HG03108 (cell line): ENCODE measurements at regions not wholly inside any gene's neighbourhood (a gene's known extent, or its start where the extent isn't known, plus 50 kb on each side); places are given as distances from the start of the nearest gene placed in this dataset.
"Not testable (repeated sequence)": the region's sequence is repeated elsewhere in the genome, so short reads cannot be mapped to it uniquely, and the experiment has no call there.

Experiments used
- ATAC-seq: cut with Tn5 transposase; IDR thresholded peaks from one replicate; pipeline ENCODE4 v1.9.1; 2021; ENCODE audit warnings: moderate library complexity; ENCODE audit not compliant: unreplicated experiment

GRCh38 chrX:40418146-40418812, 162.5 kb upstream of the ATP6AP2 start:
- no peak for ATAC-seq

- ATAC-seq = no peak
These were observed 165.1 kb upstream of the ATP6AP2 start for GRCh38 chrX:40415675-40416074.

GRCh38 chrX:40414335-40414734, 166.4 kb upstream of the ATP6AP2 start:
- ATAC-seq = no peak

- no peak for ATAC-seq
These were observed 169.2 kb upstream of the ATP6AP2 start for GRCh38 chrX:40411340-40412111.

GRCh38 chrX:40410859-40411258, 169.9 kb upstream of the ATP6AP2 start:
- no peak for ATAC-seq

GRCh38 chrX:40406330-40406859, 174.4 kb upstream of the ATP6AP2 start:
- no peak for ATAC-seq

GRCh38 chrX:40405399-40405798, 175.4 kb upstream of the ATP6AP2 start:
- ATAC-seq = no peak

- ATAC-seq = no peak
These were observed 177.0 kb upstream of the ATP6AP2 start for GRCh38 chrX:40403757-40404156.

- no peak for ATAC-seq
These were observed 177.8 kb upstream of the ATP6AP2 start for GRCh38 chrX:40402831-40403533.

GRCh38 chrX:40395102-40395501, 185.7 kb upstream of the ATP6AP2 start:
- ATAC-seq = no peak

GRCh38 chrX:40394302-40394701, 186.5 kb upstream of the ATP6AP2 start:
- ATAC-seq = no peak

- no peak for ATAC-seq
These were observed 188.2 kb upstream of the ATP6AP2 start for GRCh38 chrX:40392599-40392998.

GRCh38 chrX:40391662-40392061, 189.1 kb upstream of the ATP6AP2 start:
- no peak for ATAC-seq

- ATAC-seq = no peak
These were observed 191.2 kb upstream of the ATP6AP2 start for GRCh38 chrX:40389555-40389954.

GRCh38 chrX:40388441-40388840, 192.3 kb upstream of the ATP6AP2 start:
- ATAC-seq = no peak

GRCh38 chrX:40387869-40388268, 192.9 kb upstream of the ATP6AP2 start:
- not testable (repeated sequence) for ATAC-seq

- ATAC-seq = not testable (repeated sequence)
These were observed 193.5 kb upstream of the ATP6AP2 start for GRCh38 chrX:40387311-40387710.

- no peak for ATAC-seq
These were observed 195.1 kb upstream of the ATP6AP2 start for GRCh38 chrX:40385682-40386081.

GRCh38 chrX:40385256-40385655, 195.5 kb upstream of the ATP6AP2 start:
- ATAC-seq = no peak

- ATAC-seq = no peak
These were observed 196.8 kb upstream of the ATP6AP2 start for GRCh38 chrX:40383969-40384368.

GRCh38 chrX:40383360-40383759, 197.4 kb upstream of the ATP6AP2 start:
- ATAC-seq = no peak
